IMR-90 (cell line): ENCODE measurements at regions not wholly inside any gene's neighbourhood (a gene's known extent, or its start where the extent isn't known, plus 50 kb on each side); places are given as distances from the start of the nearest gene placed in this dataset.
A peak's percentile ranks its signal among the peaks of the same experiment; 100 is the strongest.

Experiments used
- ATAC-seq: fragments of 200-7000 bp; cut with Tn5 transposase; 2 replicates; pipeline ENCODE4 v1.9.1; 2020; ENCODE audit warnings: low read depth, mild to moderate bottlenecking, moderate library complexity
- BruUV-seq: library from RNA; stranded (reverse); fragments of 400-500 nt; replicated peaks from 2 replicates; lab custom pipeline; 2021; lab: Mats Ljungman, UMichigan
- CTCF ChIA-PET: fragments of 300-600 bp; formaldehyde crosslinking; extraction: SDS; loops from one replicate; lab custom pipeline; 2021; ENCODE audit warnings: antibody characterized with exemption; lab: Yijun Ruan, JAX
- POLR2A ChIA-PET: fragments of 300-600 bp; sonication (Branson Sonifier 250); formaldehyde crosslinking; loops from one replicate; lab custom pipeline; 2022; ENCODE audit warnings: antibody characterized with exemption; ENCODE audit not compliant: unreplicated experiment; lab: Charles Lee
- DNase-seq: peaks from one replicate; pipeline ENCODE4 v3.0.0; 2013
- H2AFZ ChIP-seq: replicated peaks from 2 replicates; pipeline ENCODE3; 2013; ENCODE audit warnings: low read length, mild to moderate bottlenecking; ENCODE audit not compliant: poor library complexity
- H2AK5ac ChIP-seq: 2 replicates; pipeline ENCODE4 v1.6.1; 2013; ENCODE audit warnings: low read depth, low read length, inconsistent platforms
- H2AK9ac ChIP-seq: replicated peaks from 2 replicates; pipeline ENCODE3; 2013; ENCODE audit warnings: mild to moderate bottlenecking, low read depth, low read length, moderate library complexity; ENCODE audit not compliant: poor library complexity
- H2BK120ac ChIP-seq: 2 replicates; pipeline ENCODE4 v1.6.1; 2013; ENCODE audit warnings: low read depth, low read length, inconsistent platforms
- H2BK15ac ChIP-seq: 3 replicates; pipeline ENCODE4 v1.6.1; 2013; ENCODE audit warnings: low read depth, low read length, inconsistent platforms
- H2BK20ac ChIP-seq: 2 replicates; pipeline ENCODE4 v1.6.1; 2013; ENCODE audit warnings: low read depth, mild to moderate bottlenecking, inconsistent platforms, low read length, moderate library complexity
- H2BK5ac ChIP-seq: 2 replicates; pipeline ENCODE4 v1.6.1; 2013; ENCODE audit warnings: mild to moderate bottlenecking, low read depth, low read length, inconsistent platforms; ENCODE audit not compliant: poor library complexity, severe bottlenecking
- H3K14ac ChIP-seq: replicated peaks from 2 replicates; pipeline ENCODE4 v1.6.1; 2013; ENCODE audit warnings: low read depth, low read length, inconsistent platforms
- H3K18ac ChIP-seq: 2 replicates; pipeline ENCODE4 v1.6.1; 2013; ENCODE audit warnings: low read depth, low read length, control low read depth
- H3K23ac ChIP-seq: 2 replicates; pipeline ENCODE4 v1.6.1; 2013; ENCODE audit warnings: low read depth, low read length, inconsistent platforms
- H3K27ac ChIP-seq: 2 replicates; pipeline ENCODE4 v1.5.1; 2013; ENCODE audit warnings: mild to moderate bottlenecking, control low read depth, low read length; ENCODE audit not compliant: insufficient read depth
- H3K27me3 ChIP-seq: 2 replicates; pipeline ENCODE4 v1.6.1; 2013; ENCODE audit warnings: low read length; ENCODE audit not compliant: control insufficient read depth, insufficient read depth
- H3K36me3 ChIP-seq: 2 replicates; pipeline ENCODE4 v1.6.1; 2013; ENCODE audit warnings: low read length, mixed read lengths; ENCODE audit not compliant: control insufficient read depth, insufficient read depth
- H3K4ac ChIP-seq: 2 replicates; pipeline ENCODE4 v1.6.1; 2013; ENCODE audit warnings: low read depth, low read length, inconsistent platforms
- H3K4me1 ChIP-seq: 2 replicates; pipeline ENCODE4 v1.6.1; 2013; ENCODE audit warnings: low read length, mixed read lengths; ENCODE audit not compliant: control insufficient read depth, insufficient read depth
- H3K4me2 ChIP-seq: 2 replicates; pipeline ENCODE4 v1.6.1; 2013; ENCODE audit warnings: low read depth, mild to moderate bottlenecking, control low read depth, low read length, moderate library complexity
- H3K4me3 ChIP-seq: 2 replicates; pipeline ENCODE4 v1.5.1; 2013; ENCODE audit warnings: low read depth, mild to moderate bottlenecking, control low read depth, low read length, moderate library complexity; ENCODE audit not compliant: insufficient read depth
- H3K56ac ChIP-seq: 2 replicates; pipeline ENCODE4 v1.6.1; 2013; ENCODE audit warnings: low read length, inconsistent platforms; ENCODE audit not compliant: insufficient read depth; ENCODE audit errors: extremely low read depth
- H3K79me1 ChIP-seq, 2 experiments: 2 replicates each; pipeline ENCODE4 v1.6.1; 2013; ENCODE audit warnings: low read length in 2 of 2, inconsistent platforms in 1 of 2, low read depth in 1 of 2
- H3K9ac ChIP-seq: 2 replicates; pipeline ENCODE4 v1.6.1; 2013; ENCODE audit warnings: low read depth, low read length, control low read depth
- H3K9me1 ChIP-seq: 2 replicates; pipeline ENCODE4 v1.6.1; 2013; ENCODE audit warnings: low read length, inconsistent platforms; ENCODE audit not compliant: insufficient read depth
- H3K9me3 ChIP-seq: 2 replicates; pipeline ENCODE4 v1.6.1; 2013; ENCODE audit warnings: low read length; ENCODE audit not compliant: control insufficient read depth, insufficient read depth
- H4K20me1 ChIP-seq: 2 replicates; pipeline ENCODE4 v1.6.1; 2013; ENCODE audit warnings: low read length, inconsistent platforms; ENCODE audit not compliant: insufficient read depth
- H4K5ac ChIP-seq: 2 replicates; pipeline ENCODE4 v1.6.1; 2013; ENCODE audit warnings: mild to moderate bottlenecking, low read depth, low read length, control low read depth
- H4K8ac ChIP-seq, 2 experiments: 2 replicates each; pipeline ENCODE4 v1.6.1; 2013; ENCODE audit warnings: low read depth in 2 of 2, low read length in 2 of 2, control low read depth in 1 of 2, inconsistent platforms in 1 of 2
- H4K91ac ChIP-seq: 2 replicates; pipeline ENCODE4 v1.6.1; 2013; ENCODE audit warnings: low read depth, low read length, inconsistent platforms; ENCODE audit not compliant: insufficient read depth
- MAFK ChIP-seq: IDR thresholded peaks from 2 replicates; pipeline ENCODE4 v1.6.1; 2012; ENCODE audit warnings: low read depth, low read length, improper control_type of control experiment
- MXI1 ChIP-seq: IDR thresholded peaks from 2 replicates; pipeline ENCODE4 v1.6.1; 2012; ENCODE audit warnings: low read depth, mild to moderate bottlenecking, low read length, moderate library complexity, borderline replicate concordance
- POLR2A ChIP-seq: IDR thresholded peaks from 2 replicates; pipeline ENCODE4 v1.6.1; 2012; ENCODE audit warnings: mild to moderate bottlenecking, low read depth, low read length
- RCOR1 ChIP-seq: IDR thresholded peaks from 2 replicates; pipeline ENCODE4 v1.6.1; 2012; ENCODE audit warnings: mild to moderate bottlenecking, low read length, improper control_type of control experiment; ENCODE audit not compliant: insufficient replicate concordance
- WGBS, 2 experiments: methylation state at CpG; one replicate each; pipeline versions ENCODE4 v1.1.5 to v1.1.7; 2013; ENCODE audit warnings: missing lambda C conversion rate in 2 of 2; ENCODE audit not compliant: insufficient read length in 1 of 2; ENCODE audit errors: extremely low coverage in 2 of 2; 5-methylcytosine and 5-hydroxymethylcytosine counted together
- dilution Hi-C: fragments of 300-500 bp; cut with HindIII; formaldehyde crosslinking; loops from one replicate; pipeline ENCODE4 v1.14.3; 2018; ENCODE audit warnings: low sequenced_read_pairs; ENCODE audit not compliant: unreplicated experiment
- in situ Hi-C: fragments of 300-500 bp; cut with MboI; formaldehyde crosslinking; loops from 3 replicates; pipeline ENCODE4 v1.14.3; 2019; ENCODE audit warnings: low sequenced_read_pairs, inconsistent platforms, mixed read lengths
- intact Hi-C: fragments of 100-400 bp; cut with micrococcal nuclease; formaldehyde crosslinking; loops from 2 replicates; pipeline ENCODE4 v1.10.0; 2022
- TF ChIP-seq, protein P1 (sequence below): fragments of 150-350 bp; IDR thresholded peaks from 2 replicates; pipeline ENCODE4 v1.6.1; 2016; ENCODE audit warnings: low read depth, mild to moderate bottlenecking, low read length, moderate library complexity, borderline replicate concordance

DNA sequence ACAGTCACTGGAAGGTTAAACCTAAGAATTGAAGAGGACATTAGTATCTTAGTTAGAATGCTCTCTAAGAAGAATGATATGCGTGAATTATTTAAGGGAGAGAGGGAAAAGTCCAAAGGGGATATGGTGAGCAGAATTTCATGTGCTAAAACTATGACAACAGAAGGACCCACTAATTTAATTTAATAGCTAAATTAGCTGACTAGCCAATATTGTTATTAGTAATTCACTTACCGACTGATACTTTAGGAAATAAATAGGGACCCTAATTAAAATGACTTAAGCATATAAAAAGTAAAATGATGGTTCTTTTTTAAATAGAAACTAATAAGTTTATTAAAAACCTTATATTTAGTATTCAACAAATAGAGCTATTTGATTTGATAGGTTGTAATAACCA lies 179.6 kb downstream of the RASSF9 start:
- no CpG with 5 or more reads among the region's 2 CpGs for WGBS, 2 experiments
- H3K4me3 ChIP-seq: no peak overlapping the region
- H3K4me2 ChIP-seq: no peak overlapping the region
- H3K4me1 ChIP-seq: no peaks in the 10 kb centered on the region
- in situ Hi-C loops (no loop called here), dilution Hi-C loops (no loop called here), intact Hi-C loops (no loop called here)
- H3K14ac ChIP-seq: no peak overlapping the region
- ChIA-PET POLR2A (no interaction called here), CTCF (interaction anchor here (0.8 to 1.2 kb wide), 2 partner anchors 9 to 13 kb away, joined by 3 read pairs; no protein-coding TSS in a partner anchor)
- H2BK15ac ChIP-seq: no peak overlapping the region
- no peaks in the 10 kb centered on the region for H4K20me1 ChIP-seq
- no peak overlapping the region for H3K56ac ChIP-seq
- no peak overlapping the region for H2AK9ac ChIP-seq
- BruUV-seq: no TSS peak
- no peak for DNase-seq
- H2AK5ac ChIP-seq: no peak overlapping the region
- no peak overlapping the region for H3K18ac ChIP-seq
- no peaks in the 10 kb centered on the region for H3K36me3 ChIP-seq
- peak; percentile 67 for TF ChIP-seq MAFK
- no peak for TF ChIP-seq POLR2A
- TF ChIP-seq RCOR1: no peak
- TF ChIP-seq, protein P1, sequence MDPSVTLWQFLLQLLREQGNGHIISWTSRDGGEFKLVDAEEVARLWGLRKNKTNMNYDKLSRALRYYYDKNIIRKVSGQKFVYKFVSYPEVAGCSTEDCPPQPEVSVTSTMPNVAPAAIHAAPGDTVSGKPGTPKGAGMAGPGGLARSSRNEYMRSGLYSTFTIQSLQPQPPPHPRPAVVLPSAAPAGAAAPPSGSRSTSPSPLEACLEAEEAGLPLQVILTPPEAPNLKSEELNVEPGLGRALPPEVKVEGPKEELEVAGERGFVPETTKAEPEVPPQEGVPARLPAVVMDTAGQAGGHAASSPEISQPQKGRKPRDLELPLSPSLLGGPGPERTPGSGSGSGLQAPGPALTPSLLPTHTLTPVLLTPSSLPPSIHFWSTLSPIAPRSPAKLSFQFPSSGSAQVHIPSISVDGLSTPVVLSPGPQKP: no peak
- no peak for TF ChIP-seq MXI1
- no peak overlapping the region for H2BK120ac ChIP-seq
- no peaks in the 10 kb centered on the region for H3K9me3 ChIP-seq
- H3K23ac ChIP-seq: no peak overlapping the region
- no peaks in the 10 kb centered on the region for H3K79me1 ChIP-seq
- ATAC-seq: no peak
- H4K91ac ChIP-seq: no peak overlapping the region
- no peak overlapping the region for H3K27ac ChIP-seq
- no peak overlapping the region for H2BK5ac ChIP-seq
- no peak overlapping the region for H3K9ac ChIP-seq
- no peak overlapping the region for H2AFZ ChIP-seq
- H4K8ac ChIP-seq: no peak overlapping the region
- no peaks in the 10 kb centered on the region for H3K9me1 ChIP-seq
- H3K27me3 ChIP-seq: no peaks in the 10 kb centered on the region
- no peak overlapping the region for H4K5ac ChIP-seq
- H2BK20ac ChIP-seq: no peak overlapping the region
- H3K4ac ChIP-seq: no peak overlapping the region
